HG03175 (cell line): ENCODE measurements at regions not wholly inside any gene's neighbourhood (a gene's known extent, or its start where the extent isn't known, plus 50 kb on each side); places are given as distances from the start of the nearest gene placed in this dataset.

Source experiments
- ATAC-seq: cut with Tn5 transposase; IDR thresholded peaks from one replicate; pipeline ENCODE4 v1.9.1; 2021; ENCODE audit warnings: mild to moderate bottlenecking, moderate library complexity; ENCODE audit not compliant: unreplicated experiment

- no peak for ATAC-seq
Measured at GRCh38 chr1:96992871-96993270, 271.3 kb downstream of the PTBP2 start.

- ATAC-seq = no peak
Measured at GRCh38 chr1:96995351-96995750, 273.8 kb downstream of the PTBP2 start.

- no peak for ATAC-seq
Measured at GRCh38 chr1:96996001-96996400, 274.4 kb downstream of the PTBP2 start.

- no peak for ATAC-seq
Measured at GRCh38 chr1:96997717-96998116, 276.1 kb downstream of the PTBP2 start.

GRCh38 chr1:96998466-96998865 lies 276.9 kb downstream of the PTBP2 start:
- ATAC-seq = no peak

- ATAC-seq = no peak
Measured at GRCh38 chr1:96999191-96999590, 277.6 kb downstream of the PTBP2 start.

- ATAC-seq = no peak
Measured at GRCh38 chr1:97004054-97004453, 282.5 kb downstream of the PTBP2 start.

GRCh38 chr1:97004743-97005142 lies 283.2 kb downstream of the PTBP2 start:
- no peak for ATAC-seq

GRCh38 chr1:97006044-97006661 lies 284.6 kb downstream of the PTBP2 start:
- no peak for ATAC-seq

- no peak for ATAC-seq
Measured at GRCh38 chr1:97007840-97008604, 286.4 kb downstream of the PTBP2 start.

GRCh38 chr1:97010566-97011264 lies 289.1 kb downstream of the PTBP2 start:
- ATAC-seq = no peak

GRCh38 chr1:97013136-97013535 lies 291.6 kb downstream of the PTBP2 start:
- no peak for ATAC-seq

- no peak for ATAC-seq
Measured at GRCh38 chr1:97013941-97014340, 292.4 kb downstream of the PTBP2 start.

- ATAC-seq = no peak
Measured at GRCh38 chr1:97014426-97014825, 292.8 kb downstream of the PTBP2 start.

- no peak for ATAC-seq
Measured at GRCh38 chr1:97017895-97018294, 296.3 kb downstream of the PTBP2 start.
